Fibroblast of villous mesenchyme (primary cell): ENCODE measurements at regions not wholly inside any gene's neighbourhood (a gene's known extent, or its start where the extent isn't known, plus 50 kb on each side); places are given as distances from the start of the nearest gene placed in this dataset.
A peak's percentile ranks its signal among the peaks of the same experiment; 100 is the strongest.

Experiments
- DNase-seq: peaks from one replicate; pipeline ENCODE4 v3.0.0-alpha.2; 2010; ENCODE audit warnings: low read depth
- H3K4me3 ChIP-seq: 2 replicates; pipeline ENCODE4 v1.5.1; 2011; ENCODE audit warnings: low read depth, mild to moderate bottlenecking, low read length
- TF ChIP-seq, protein P1 (sequence below): IDR thresholded peaks from 2 replicates; pipeline ENCODE4 v1.5.1; 2012; ENCODE audit warnings: low read depth, mild to moderate bottlenecking, low read length; ENCODE audit not compliant: insufficient read depth

DNA sequence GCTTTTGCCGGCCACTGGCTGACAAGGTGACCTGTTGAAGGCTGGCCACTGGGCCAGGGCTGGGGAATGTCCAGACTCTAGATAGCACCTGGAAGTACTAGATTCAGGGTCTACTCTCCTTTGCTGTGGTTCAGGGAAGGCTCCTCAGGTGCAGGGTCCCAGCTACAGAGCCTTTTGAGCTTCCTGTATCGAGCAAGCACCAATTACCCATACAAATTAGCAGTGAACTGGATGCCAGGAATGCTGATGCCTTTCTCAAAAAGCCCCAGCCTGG lies 213.4 kb downstream of the CYP26B1 start:
- TF ChIP-seq, protein P1, sequence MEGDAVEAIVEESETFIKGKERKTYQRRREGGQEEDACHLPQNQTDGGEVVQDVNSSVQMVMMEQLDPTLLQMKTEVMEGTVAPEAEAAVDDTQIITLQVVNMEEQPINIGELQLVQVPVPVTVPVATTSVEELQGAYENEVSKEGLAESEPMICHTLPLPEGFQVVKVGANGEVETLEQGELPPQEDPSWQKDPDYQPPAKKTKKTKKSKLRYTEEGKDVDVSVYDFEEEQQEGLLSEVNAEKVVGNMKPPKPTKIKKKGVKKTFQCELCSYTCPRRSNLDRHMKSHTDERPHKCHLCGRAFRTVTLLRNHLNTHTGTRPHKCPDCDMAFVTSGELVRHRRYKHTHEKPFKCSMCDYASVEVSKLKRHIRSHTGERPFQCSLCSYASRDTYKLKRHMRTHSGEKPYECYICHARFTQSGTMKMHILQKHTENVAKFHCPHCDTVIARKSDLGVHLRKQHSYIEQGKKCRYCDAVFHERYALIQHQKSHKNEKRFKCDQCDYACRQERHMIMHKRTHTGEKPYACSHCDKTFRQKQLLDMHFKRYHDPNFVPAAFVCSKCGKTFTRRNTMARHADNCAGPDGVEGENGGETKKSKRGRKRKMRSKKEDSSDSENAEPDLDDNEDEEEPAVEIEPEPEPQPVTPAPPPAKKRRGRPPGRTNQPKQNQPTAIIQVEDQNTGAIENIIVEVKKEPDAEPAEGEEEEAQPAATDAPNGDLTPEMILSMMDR, result no peak

DNA sequence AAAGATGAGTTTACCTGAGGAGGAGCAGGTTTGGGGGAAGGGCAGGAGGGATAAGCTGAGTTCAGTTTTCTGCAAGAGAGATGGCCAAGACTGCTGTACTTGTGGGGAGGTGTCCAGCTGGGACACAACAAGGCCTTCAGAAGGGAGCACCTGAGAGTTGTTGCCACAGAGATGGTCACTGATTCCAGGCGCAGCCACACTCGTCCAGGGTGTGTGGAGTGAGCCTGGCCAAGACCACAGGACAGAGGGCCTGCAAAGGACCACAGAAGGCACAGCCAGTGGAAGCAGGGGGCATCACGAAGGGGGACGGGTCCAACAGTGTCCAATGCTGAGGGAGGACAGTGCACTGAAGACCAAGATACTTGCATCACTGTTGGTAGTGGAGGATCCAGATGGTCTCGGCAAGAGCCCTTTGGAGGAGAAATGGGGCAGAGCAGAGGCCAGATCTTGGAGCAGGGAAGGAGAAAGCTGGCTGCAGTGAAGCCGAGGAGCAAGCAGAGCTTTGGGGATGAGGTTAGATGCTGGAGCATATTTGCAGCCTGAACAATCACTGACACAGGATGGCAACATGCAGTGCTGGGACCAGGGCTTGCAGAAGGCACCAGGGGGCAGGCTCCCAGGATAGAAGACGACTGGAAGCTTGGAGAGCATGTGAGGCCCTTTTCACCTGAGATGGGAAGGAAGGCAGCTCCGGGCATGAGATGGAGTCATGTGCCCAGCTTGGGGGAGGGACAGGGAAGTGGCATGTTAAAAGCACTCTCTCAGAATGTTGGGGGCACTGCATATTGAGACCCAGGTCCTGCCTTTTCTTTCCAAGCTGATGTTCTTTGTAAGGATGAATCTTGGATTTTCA lies 214.0 kb downstream of the CYP26B1 start:
- no peak overlapping the region for H3K4me3 ChIP-seq
- DNase-seq, result peak; percentile 15
- TF ChIP-seq, protein P1, result peak; percentile 28

More for the DNA sequence above, 213.4 kb downstream of the CYP26B1 start:
- DNase-seq, result no peak
- no peak overlapping the region for H3K4me3 ChIP-seq

DNA sequence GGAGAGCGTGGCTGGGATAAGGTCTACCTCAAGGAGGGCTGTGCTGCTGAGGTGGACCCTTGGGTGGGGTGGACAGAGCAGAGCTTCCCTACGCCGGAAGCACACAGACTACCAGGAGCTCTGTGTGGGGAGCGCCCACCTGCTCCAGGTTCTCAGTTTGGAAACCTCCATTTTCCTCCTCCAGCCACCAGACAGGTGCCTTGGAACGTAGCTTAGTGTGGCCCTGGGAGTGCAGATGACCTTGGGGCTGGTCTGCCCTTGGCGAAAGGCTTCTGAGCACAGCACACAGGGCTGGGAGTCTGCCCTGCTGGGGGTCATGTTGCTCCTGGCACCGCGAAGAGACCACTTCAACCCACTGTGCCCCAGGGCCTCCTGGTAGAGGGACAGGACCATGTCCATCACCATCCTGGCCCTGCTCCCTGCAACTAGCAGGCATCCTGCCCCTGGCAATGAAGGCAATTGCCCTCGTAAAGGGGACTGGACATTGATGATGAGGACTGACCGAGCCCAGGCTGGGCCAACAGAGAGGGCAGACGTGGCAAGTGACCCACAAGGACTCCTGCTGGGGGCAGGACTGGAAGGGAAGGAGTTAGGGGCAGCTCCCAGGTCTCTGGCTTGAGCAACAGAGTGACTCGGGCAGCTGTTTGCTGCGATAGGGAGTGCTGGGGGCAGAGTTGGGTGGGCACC lies 214.7 kb downstream of the CYP26B1 start:
- no peak for DNase-seq
- H3K4me3 ChIP-seq, result no peak overlapping the region
- TF ChIP-seq, protein P1, result no peak

DNA sequence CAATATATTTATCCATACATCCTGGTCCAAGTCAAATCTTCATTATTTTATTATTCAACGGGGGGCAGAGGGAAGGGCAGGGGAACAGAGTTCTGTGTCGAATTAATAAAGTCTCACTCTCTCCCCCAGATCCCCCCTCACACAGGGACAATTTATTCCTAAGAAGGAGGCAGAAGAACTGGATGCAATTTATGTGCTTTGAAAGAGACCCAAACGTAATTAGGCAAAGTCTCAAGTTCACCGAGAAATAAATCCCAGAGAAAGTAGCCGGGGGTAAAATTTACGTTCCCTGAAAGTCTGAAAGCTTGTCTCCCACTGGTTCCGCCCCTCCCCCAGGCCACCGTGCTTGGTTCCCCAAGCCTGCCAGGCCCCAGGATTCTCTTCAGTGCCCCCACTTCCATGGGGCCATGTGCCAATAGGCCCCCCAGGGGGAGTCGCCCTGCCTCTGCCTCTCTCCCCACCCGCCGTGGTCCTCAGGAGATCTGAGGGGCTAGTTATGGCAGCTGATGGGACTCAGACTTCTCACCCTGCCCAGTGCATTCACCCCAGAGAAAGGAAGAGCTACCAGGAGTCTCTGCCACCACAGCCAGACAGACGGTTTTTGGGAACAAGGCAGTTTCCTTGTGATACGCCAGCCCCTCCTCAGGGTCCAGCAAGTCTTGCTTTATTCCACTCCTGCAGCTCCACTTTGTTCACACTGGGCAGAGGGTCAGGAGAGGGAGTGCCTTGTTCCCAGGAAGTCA lies 215.5 kb downstream of the CYP26B1 start:
- TF ChIP-seq, protein P1, result no peak
- no peak for DNase-seq

DNA sequence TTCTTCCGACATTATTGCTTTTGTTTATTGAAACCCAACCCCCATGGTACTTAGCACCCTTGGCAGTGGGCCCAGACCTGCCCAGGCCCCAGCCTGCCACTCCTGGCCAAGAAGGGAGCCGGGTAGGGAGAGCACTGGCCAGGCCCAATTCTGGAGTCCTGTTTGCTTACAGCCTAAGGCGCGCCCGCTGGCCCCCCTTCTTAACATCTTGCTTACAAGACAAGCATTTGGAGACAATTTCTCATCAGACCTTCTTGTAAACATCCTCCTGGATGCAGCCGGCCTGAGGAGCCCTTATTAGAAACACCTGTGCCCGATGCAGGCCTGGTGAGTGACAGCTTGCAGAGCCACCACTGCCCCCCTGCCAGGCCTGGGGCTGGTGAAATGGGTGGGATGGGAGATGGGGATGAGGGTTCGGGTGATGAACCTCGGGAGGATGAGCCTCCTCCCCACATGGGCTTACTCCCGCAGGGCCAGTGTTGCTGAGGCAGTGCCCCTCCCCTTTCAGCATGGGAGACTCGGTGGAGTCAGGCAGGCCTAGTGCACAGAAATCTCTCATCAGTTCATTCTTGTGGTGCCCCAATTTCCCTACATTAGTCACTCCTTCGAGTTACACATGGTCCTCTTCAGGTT lies 217.5 kb downstream of the CYP26B1 start:
- TF ChIP-seq, protein P1, result no peak
- DNase-seq, result peak; percentile 79
- H3K4me3 ChIP-seq, result no peak overlapping the region

More for the DNA sequence above, 215.5 kb downstream of the CYP26B1 start:
- H3K4me3 ChIP-seq, result no peak overlapping the region

DNA sequence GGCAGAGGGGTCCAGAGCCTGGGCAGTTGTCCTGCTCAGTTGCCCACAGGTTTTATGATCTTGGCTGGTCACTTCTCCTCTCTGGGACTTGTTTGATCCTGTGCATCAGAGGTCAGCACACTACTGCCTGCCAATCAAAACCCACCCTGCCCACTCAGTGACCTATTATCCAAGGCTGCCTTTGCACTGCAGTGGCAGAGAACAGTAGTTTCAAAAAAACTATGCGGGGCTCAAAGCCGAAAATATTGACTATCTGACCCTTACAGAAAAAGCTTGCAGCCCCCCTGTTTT lies 218.2 kb downstream of the CYP26B1 start:
- TF ChIP-seq, protein P1, result no peak
- no peak overlapping the region for H3K4me3 ChIP-seq

More for the DNA sequence above, 218.2 kb downstream of the CYP26B1 start:
- DNase-seq, result no peak
